Heart left ventricle (tissue), 16 donors: ENCODE measurements at regions not wholly inside any gene's neighbourhood (a gene's known extent, or its start where the extent isn't known, plus 50 kb on each side); places are given as distances from the start of the nearest gene placed in this dataset.
A peak's percentile ranks its signal among the peaks of the same experiment; 100 is the strongest.

Experiments used
- ATAC-seq, 4 donors: fragments of 200-7000 bp; cut with Tn5 transposase; one replicate each; pipeline ENCODE4 v1.9.1; 2020 to 2022; ENCODE audit warnings: moderate library complexity in 4 of 4, mild to moderate bottlenecking in 3 of 4, moderate number of reproducible peaks in 1 of 4
- DNase-seq, 5 donors: peaks; one replicate each; pipeline ENCODE4 v3.0.0-alpha.2; 2020
- H3K27ac ChIP-seq, 12 donors: fragments of 200-600 bp; sonication (generic) in 4 of 12; one replicate each; pipeline versions ENCODE4 v1.5.0 to v1.8.0; 2016 to 2022; ENCODE audit warnings: mild to moderate bottlenecking in 2 of 12
- H3K27me3 ChIP-seq, 9 donors: fragments of 200-600 bp; sonication (generic) in 2 of 9; one replicate each; pipeline versions ENCODE4 v1.5.1 to v1.8.0; 2016 to 2022; ENCODE audit warnings: mild to moderate bottlenecking in 3 of 9
- H3K36me3 ChIP-seq, 9 donors: fragments of 200-600 bp; sonication (generic) in 2 of 9; one replicate each; pipeline versions ENCODE4 v1.5.0 to v1.8.0; 2018 to 2022; ENCODE audit warnings: mild to moderate bottlenecking in 2 of 9
- H3K4me1 ChIP-seq, 12 donors: fragments of 200-600 bp; sonication (generic) in 4 of 12; one replicate each; pipeline versions ENCODE4 v1.5.0 to v1.8.0; 2016 to 2022; ENCODE audit warnings: mild to moderate bottlenecking in 3 of 12
- H3K4me3 ChIP-seq, 12 donors: fragments of 200-600 bp; sonication (generic) in 4 of 12; one replicate each; pipeline versions ENCODE4 v1.5.0 to v1.8.0; 2017 to 2022; ENCODE audit warnings: mild to moderate bottlenecking in 9 of 12, moderate library complexity in 4 of 12
- H3K9me3 ChIP-seq, 12 donors: fragments of 200-600 bp; sonication (generic) in 4 of 12; one replicate each; pipeline versions ENCODE4 v1.5.0 to v1.8.0; 2016 to 2022; ENCODE audit warnings: mild to moderate bottlenecking in 1 of 12
- POLR2A ChIP-seq, 2 donors: fragments of 450-650 bp; IDR thresholded peaks; one replicate each; pipeline ENCODE4 v1.6.1; 2017; ENCODE audit warnings: antibody characterized with exemption in 2 of 2, mild to moderate bottlenecking in 2 of 2, moderate library complexity in 2 of 2
- WGBS, 4 donors: extraction: QIAGEN DNeasy Blood & Tissue Kit in 2 of 4; methylation state at CpG; one replicate each; pipeline versions ENCODE4 v1.1.5 to v1.1.7; 2013 to 2018; 5-methylcytosine and 5-hydroxymethylcytosine counted together
- intact Hi-C, 10 donors: fragments of 100-400 bp; cut with DNase I; formaldehyde crosslinking; loops; one replicate each; pipeline versions ENCODE4 v1.11.1 to v1.14.2; 2022
- TF ChIP-seq, protein P1 (sequence below), 12 donors: fragments of 200-600 bp; sonication (generic) in 4 of 12; IDR thresholded peaks; one replicate each; pipeline versions ENCODE4 v1.5.0 to v1.8.0; 2018 to 2022; ENCODE audit warnings: antibody characterized with exemption in 12 of 12, mild to moderate bottlenecking in 5 of 12
- donor health status: ischemic (EF 13 %, LVEDD 7.1; RV severe dilation, severe dysfunction).
- donor health status: healthy with polysubstance abuse.
- donor health status: DM: no; HTN: yes; CAD: no.
- donor health status: DM: no; HTN: no; CAD: no.
- donor health status: ischemic (EF 25% LVEDD 6.9; RV normal size, moderate dysfunction).
- donor health status: ischemic (EF 25% LVEDD 5.7; RV mildly dilated, moderate dysfunction).
- donor health status: healthy.
- donor health status: DM: yes; HTN: yes; CAD: no.
- donor health status: ischemic (EF 35%, LVEDD 5.7; RV mildly dilated, moderate dysfunction).
- donor health status: nonischemic (EF 11% LVEDD 7.7; RV severe dilation, severe dysfunction).
- donor health status: DM: yes; HTN: yes; CAD: no.
- donor health status: PGD.
- donor health status: ischemic (EF 29% LVEDD 5.4; RV normal size, mild dysfunction).
- donor health status: nonischemic (EF 23%, LVEDD 6.1; RV moderate dilation, normal function).

DNA sequence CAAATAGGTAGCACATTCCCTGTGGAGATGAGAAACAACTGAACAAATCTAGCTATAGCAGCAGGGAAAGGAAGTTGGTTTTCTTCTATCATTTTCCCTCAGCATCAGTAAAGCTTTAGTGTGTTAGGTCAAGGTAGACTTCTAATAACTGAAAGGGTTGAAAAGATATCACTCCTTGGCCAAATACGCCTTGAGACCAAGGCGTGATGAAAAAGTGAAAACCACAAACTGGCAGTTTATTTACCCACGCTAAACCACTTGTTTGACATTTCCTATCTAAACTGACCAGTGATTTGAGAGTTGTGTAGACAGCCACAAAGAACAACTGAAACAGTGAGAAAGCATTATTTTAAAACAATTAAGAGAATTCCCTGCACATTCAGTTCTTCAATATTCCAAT is 99.6 kb upstream of the SOX5 start:
- Histone ChIP-seq H3K36me3 (no peaks in the 10 kb centered on the region), H3K27ac (no peak overlapping the region), H3K4me1 (peaks cover 0 to 10% (median 0%) of the 10 kb centered on the region in 12 donors), H3K27me3 (no peaks in the 10 kb centered on the region), H3K4me3 (no peak overlapping the region), H3K9me3 (peaks cover 0 to 12% (median 3%) of the 10 kb centered on the region in 12 donors)
- DNase-seq (no peak), ATAC-seq (no peak)
- WGBS, 4 donors: 85 to 91% (median 88%) methylated on average over 3 of the region's 3 CpGs
- intact Hi-C loops: no loop called here
- TF ChIP-seq, protein P1, sequence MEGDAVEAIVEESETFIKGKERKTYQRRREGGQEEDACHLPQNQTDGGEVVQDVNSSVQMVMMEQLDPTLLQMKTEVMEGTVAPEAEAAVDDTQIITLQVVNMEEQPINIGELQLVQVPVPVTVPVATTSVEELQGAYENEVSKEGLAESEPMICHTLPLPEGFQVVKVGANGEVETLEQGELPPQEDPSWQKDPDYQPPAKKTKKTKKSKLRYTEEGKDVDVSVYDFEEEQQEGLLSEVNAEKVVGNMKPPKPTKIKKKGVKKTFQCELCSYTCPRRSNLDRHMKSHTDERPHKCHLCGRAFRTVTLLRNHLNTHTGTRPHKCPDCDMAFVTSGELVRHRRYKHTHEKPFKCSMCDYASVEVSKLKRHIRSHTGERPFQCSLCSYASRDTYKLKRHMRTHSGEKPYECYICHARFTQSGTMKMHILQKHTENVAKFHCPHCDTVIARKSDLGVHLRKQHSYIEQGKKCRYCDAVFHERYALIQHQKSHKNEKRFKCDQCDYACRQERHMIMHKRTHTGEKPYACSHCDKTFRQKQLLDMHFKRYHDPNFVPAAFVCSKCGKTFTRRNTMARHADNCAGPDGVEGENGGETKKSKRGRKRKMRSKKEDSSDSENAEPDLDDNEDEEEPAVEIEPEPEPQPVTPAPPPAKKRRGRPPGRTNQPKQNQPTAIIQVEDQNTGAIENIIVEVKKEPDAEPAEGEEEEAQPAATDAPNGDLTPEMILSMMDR (IDR thresholded peaks at IDR 0.05): no peak
- TF ChIP-seq POLR2A (IDR thresholded peaks at IDR 0.05): no peak

DNA sequence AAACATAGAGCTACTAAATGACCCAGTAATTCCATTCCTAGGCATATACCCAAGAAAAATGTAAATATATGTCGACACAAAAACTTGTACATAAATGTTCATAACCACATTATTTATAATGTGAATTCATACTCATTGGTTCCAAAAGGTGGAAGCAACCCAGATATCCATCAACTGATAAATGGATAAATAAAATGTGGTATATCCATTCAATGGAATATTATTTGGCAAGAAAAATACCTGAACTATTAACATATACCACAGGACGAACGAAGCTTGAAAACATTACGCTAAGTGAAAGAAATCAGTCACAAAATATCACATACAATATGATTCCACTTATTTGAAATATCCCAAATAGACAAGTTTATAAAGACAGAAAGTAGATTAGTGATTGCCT is 99.0 kb upstream of the SOX5 start:
- Histone ChIP-seq H3K4me1 (peaks cover 0 to 10% (median 0%) of the 10 kb centered on the region in 12 donors), H3K4me3 (no peak overlapping the region), H3K9me3 (peaks cover 0 to 12% (median 3%) of the 10 kb centered on the region in 12 donors), H3K36me3 (no peaks in the 10 kb centered on the region), H3K27me3 (no peaks in the 10 kb centered on the region), H3K27ac (no peak overlapping the region)
- no peak for ATAC-seq
- intact Hi-C loops: no loop called here
- DNase-seq: no peak
- 95 to 99% (median 98%) methylated on average over 4 of the region's 4 CpGs for WGBS, 4 donors
- TF ChIP-seq, protein P1 (IDR thresholded peaks at IDR 0.05): no peak
- TF ChIP-seq POLR2A (IDR thresholded peaks at IDR 0.05): no peak

DNA sequence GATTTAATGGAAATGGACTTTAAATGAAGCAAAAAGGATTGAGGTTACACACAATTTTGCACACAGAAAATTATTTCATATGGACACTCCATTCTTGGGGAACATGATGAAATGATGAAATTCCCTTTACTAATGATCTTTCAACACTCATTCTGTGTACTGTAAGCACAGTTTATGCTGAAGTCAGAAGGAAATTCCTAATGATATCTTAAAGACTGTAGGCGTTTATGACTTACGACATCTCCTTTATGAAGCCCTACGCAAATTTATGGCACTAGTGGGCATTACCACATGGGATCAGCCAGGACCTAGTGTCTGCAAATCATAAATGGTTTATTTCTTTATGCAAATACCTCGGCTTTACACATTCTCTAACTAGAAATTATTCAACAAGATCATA is 97.9 kb upstream of the SOX5 start:
- no peaks in the 10 kb centered on the region for H3K27me3 ChIP-seq
- H3K4me1 ChIP-seq: peaks cover 0 to 10% (median 0%) of the 10 kb centered on the region in 12 donors
- TF ChIP-seq POLR2A (IDR thresholded peaks at IDR 0.05): no peak
- TF ChIP-seq, protein P1 (IDR thresholded peaks at IDR 0.05): no peak
- WGBS, 4 donors: 89 to 92% (median 91%) methylated on average over 4 of the region's 4 CpGs
- ATAC-seq: no peak
- no peak overlapping the region for H3K4me3 ChIP-seq
- no peak overlapping the region for H3K27ac ChIP-seq
- peaks cover 0 to 12% (median 3%) of the 10 kb centered on the region in 12 donors for H3K9me3 ChIP-seq
- intact Hi-C loops: no loop called here
- no peaks in the 10 kb centered on the region for H3K36me3 ChIP-seq
- no peak for DNase-seq

DNA sequence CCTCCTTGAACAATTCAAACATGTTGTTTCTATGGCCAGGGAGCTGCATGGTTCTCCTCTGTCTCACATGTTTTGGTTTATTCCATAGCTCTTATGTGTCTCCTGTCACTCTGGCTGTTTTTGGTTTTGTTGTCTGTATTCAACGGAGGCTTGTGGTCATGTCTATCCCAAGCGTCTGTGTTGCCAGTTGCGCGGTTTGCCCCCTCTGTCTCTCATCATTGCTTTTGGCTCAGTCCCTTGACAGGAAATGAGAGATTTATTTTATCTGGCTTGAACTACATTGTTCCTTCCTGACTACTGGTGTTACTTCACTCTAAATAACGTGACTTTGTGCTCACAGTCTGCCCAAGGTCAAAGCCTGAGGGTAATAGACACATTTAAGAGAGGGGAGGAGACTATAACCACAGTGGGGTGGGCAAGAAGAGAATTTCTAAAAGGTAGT is 96.4 kb upstream of the SOX5 start:
- ATAC-seq (peak; percentile 61 to 85 (median 72)), DNase-seq (peak in 2 of 5 donors; percentile 8 to 33)
- peak overlapping the region in 1 of 12 donors; percentile 27 for H3K27ac ChIP-seq
- peak overlapping the region in 3 of 12 donors; percentile 7 to 16 (median 13) for H3K4me3 ChIP-seq
- TF ChIP-seq, protein P1 (IDR thresholded peaks at IDR 0.05): no peak
- TF ChIP-seq POLR2A (IDR thresholded peaks at IDR 0.05): no peak
- no peaks in the 10 kb centered on the region for H3K36me3 ChIP-seq
- peaks cover 0 to 10% (median 0%) of the 10 kb centered on the region in 12 donors for H3K4me1 ChIP-seq
- no peaks in the 10 kb centered on the region for H3K27me3 ChIP-seq
- 2 to 8% (median 3%) methylated on average over 5 of the region's 5 CpGs for WGBS, 4 donors
- peaks cover 0 to 12% (median 3%) of the 10 kb centered on the region in 12 donors for H3K9me3 ChIP-seq
- intact Hi-C loops: no loop called here
